GM18519 (cell line): ENCODE measurements at regions not wholly inside any gene's neighbourhood (a gene's known extent, or its start where the extent isn't known, plus 50 kb on each side); places are given as distances from the start of the nearest gene placed in this dataset.
"Not testable (repeated sequence)": the region's sequence is repeated elsewhere in the genome, so short reads cannot be mapped to it uniquely, and the experiment has no call there.

Source experiments
- ATAC-seq: cut with Tn5 transposase; IDR thresholded peaks from one replicate; pipeline ENCODE4 v1.9.1; 2021; ENCODE audit warnings: mild to moderate bottlenecking, moderate library complexity; ENCODE audit not compliant: unreplicated experiment, low FRiP score

DNA sequence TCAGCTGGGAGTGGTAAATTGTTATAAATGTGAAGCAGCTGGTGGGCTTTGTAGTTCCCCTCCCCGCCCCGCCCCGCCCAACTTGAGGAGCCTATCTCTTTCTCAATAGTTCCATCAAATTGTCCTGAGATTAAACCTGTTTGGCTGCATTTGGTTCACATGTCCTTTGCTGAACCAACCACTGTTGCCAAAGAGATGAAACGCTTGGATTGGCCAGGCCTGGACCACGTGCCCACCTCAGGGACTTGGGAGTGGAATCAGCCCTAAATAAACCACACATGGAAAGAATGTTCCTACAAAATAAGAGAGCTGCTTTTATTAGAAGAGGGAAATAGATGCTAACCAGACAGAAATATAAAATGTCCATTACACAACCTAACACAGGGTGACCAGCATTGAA lies 424.9 kb upstream of the KAZN start:
- no peak for ATAC-seq

DNA sequence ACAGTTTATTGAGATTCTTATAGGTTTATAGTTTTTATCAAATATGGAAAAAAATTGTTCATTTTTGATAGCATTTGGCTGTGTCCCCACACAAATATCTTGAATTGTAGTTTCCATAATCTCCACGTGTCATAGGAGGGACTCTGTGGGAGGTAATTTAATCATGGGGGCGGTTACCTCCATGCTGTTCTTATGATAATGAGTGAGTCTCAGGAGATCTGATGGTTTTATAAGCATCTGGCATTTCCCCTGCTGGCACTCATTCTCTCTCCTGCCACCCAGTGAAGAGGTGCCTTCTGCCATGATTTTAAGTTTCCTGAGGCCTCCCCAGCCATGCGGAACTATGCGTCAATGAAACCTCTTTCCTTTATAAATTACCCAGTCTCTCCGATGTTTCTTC lies 420.6 kb upstream of the KAZN start:
- ATAC-seq = not testable (repeated sequence)

DNA sequence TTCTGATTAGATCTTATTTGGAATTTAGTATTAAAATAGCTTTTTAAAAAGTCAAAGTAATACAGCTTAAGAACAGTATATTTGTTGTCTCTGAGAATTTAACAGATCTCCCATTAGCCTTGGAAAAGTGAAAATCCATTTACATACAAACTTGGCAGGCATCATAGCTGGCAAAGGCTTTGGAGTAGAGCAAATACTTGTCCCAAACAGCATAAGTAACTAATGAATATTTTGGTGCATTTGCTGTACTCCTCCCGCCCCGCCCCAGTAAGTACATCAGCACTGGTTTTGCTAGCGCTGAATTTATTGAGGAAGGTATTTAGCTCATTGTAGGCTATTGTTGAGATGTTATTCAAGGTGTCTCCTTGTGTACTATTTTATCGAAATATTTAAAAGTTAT lies 417.7 kb upstream of the KAZN start:
- ATAC-seq = no peak

DNA sequence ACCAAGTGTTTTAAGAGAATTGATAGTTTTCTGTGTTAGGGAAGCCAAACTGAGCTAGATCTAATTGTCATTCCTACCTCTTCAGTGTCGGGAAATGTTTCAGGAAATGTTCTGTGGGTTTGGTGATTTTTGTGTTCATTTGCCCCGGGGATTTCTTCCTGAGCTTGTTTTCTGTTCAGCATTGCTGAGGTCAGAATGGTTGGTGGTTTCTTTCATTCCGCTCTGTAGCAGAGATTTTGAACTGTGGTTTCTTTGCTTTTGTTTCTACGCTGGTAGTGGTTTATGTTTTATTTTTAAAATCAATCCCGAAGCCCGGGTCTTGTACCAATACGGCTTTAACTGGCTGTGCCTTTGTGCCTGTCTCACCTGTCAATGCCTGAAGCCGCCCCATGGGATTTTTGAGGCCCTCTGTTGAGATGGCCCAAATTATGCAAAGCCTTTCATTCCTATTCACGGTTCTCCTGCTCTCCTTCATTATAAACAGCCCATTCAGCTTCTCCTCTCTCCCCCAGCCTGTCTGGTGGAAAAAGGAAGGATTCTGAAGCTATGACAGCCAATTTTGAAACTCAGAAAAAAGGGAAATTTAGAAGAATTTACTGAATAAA lies 417.2 kb upstream of the KAZN start:
- ATAC-seq = no peak

DNA sequence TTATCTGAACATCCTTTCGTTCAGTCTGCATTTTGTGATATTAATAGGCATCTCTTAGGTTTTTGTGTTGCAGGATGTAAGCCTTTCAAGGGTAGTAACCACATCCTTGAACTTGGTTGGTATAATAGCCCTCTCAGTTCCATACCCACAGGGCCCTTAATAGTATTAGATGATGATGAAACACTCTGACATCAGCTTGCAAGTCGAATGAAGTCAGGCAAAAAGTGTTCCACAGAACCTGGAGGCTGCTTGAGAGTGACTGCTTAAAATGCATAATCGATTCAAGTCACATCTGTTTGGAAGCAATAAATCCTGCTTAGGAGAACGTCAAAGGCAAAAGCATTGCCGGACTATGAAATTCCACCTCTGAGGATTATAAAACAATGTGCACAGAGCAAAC lies 415.6 kb upstream of the KAZN start:
- ATAC-seq = no peak

DNA sequence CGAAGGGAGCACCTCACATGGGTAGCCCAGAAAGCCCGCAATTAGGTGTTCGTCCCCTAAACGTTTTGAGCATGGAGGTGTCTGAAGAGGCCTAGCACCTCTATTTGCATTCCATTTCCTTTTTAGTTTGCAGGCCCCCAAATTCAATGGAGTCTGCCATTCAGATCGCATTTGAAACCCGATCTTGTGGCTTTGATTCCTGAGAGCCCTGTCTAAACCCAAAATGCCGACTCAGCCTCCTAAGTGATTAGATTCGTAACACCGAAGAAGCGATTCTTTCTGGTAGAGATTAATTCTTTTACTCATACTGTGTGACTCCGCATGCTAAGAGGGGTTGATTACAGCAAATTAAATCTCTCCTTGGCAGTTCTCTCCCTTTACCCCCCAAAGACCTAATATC lies 415.2 kb upstream of the KAZN start:
- no peak for ATAC-seq

DNA sequence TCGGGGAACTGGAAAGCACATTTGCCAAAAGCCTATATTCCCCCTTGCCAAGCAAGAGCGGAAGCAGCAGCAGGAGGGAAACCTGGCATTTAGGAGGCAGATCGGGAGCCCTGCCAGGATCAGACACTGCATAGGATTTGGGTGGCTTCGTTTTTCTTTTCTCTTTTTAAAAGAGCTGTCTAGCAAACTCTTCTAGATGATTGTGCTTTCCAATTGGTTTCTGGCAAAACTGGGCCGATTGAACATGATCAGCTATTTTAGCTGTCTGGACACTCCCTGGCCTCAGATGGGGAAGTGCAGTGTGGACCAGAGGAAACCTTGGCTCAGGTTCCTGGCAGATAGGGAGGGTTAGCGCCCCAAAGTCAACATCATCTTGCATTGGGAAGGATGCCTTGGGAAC lies 414.0 kb upstream of the KAZN start:
- no peak for ATAC-seq

DNA sequence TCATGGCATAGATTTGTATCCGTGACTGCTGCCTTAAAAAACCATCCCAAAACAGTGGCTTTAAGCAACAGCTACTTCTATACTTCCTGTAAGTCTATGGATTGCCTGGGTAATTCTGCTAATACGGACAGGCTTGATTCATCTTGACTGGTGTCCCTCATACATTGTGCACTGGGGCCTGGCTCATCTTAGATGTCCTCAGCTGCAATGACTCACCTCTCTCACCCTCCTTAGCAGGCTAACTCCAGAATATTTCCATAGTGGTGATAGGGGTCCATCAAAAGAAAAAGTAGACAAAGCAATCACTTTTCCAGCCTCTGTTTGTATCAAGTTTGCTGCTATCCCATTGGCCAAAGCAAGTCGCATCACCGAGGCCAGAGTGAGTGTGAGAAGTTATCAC lies 409.1 kb upstream of the KAZN start:
- ATAC-seq = no peak

DNA sequence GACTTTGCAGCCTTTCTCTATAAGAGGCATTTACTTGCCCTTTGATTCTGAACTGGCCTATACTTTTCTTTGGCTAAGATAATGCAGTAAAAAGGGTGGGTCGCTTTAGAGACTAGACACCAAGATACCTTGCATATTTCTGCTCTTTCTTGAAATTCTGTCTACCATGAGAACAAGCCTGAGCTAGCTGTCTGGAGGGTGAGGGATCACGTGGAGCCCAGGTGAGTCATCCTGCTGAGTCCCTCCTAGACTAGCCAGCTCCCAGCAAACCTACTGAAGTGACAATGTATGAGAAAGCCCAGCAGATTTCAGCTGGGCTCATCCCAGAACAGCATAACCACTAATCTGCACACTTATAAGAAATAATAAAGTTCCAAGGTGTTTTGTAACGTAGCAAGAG lies 408.0 kb upstream of the KAZN start:
- ATAC-seq = no peak

DNA sequence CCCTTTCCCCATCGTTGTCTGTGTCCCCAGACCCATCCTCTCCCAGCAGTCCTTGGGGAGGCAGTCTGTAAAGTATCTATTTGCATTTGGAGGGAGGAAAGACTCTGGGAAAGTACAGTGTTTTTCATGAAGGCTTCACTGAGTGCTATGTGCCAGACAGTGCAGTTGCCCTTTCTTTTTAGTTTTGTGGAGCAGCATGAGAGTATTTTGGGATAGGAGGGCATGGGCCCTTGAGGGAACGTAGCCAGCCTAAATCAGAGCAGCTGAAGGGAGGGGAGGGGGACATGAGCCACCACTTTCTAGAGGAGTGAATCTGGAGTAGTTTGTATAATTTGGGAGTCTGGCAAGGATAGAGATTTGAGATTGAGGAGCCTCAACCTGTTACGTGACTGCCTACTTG lies 404.0 kb upstream of the KAZN start:
- ATAC-seq = no peak

DNA sequence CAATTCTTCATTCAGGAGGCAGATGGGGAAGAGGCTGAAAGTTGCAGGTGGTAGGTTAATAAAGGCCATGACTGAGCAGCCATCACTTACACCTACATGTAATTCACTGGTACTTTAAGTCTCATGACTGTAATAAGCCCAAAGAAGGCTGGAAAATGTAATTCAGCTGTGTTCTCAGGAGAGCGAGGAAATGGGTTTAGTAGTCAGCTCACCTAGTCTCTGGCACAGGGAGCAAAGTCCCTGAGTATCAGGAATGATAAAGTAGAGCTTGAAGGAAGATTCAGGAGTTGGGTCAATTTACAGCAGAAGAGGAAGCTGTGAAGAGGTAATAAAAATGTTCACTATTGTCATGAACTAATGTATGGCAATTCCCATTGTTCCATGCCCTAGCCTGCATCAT lies 393.4 kb upstream of the KAZN start:
- ATAC-seq = no peak

DNA sequence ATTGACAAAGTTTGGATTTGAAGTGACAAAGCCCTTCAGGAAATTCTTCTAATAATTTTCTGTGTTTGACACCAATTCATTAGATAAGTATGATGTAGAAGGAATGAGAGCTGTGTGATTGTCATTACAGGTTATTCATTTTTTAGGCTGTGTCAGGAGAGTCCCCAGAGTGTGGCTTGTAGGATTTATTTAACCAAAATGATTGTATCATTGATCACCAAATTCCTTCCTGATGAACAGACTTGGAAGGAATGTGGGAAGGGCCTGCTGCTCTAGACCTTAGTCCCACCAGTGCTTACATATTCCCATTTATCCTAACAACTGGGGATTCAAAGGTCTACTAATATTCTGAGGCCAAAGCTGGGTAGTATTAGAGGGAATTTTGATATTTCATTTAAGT lies 383.3 kb upstream of the KAZN start:
- no peak for ATAC-seq

DNA sequence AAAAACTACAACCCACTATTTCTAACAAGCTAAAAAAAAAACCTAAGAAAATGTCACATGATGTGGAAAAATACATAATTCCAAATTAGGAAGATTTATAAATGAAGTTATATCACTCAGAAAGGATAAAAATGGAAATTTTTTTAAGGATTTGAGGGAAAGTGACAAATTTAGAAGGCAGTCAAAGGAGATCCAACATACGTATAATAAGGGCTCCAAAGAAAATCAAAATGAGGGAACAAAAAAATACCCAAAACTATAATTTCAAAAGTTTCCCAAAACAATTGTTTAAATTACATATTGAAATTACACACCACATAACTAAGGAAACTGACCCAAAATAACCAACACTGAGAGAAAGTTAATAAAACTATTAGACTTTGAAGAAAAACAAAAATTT lies 381.1 kb upstream of the KAZN start:
- ATAC-seq = no peak

DNA sequence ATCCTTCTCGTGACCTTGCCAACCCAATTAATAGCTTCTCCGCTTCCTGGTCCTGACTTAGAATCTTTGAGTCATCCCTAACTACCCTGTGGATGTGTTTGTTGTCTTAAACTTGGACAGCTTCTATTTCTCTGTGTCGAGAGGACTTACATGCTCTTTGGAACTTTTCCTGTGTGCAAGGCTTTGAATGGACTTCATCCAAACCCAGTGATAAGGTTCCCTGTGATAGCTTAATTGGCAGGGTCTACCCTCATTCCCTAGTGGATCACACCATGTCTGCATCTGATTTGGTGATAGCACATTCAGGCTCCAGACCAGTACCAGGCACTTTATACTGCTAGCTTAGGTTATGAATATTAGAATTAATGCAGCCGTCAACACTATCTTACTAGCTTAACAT lies 378.2 kb upstream of the KAZN start:
- ATAC-seq = no peak

DNA sequence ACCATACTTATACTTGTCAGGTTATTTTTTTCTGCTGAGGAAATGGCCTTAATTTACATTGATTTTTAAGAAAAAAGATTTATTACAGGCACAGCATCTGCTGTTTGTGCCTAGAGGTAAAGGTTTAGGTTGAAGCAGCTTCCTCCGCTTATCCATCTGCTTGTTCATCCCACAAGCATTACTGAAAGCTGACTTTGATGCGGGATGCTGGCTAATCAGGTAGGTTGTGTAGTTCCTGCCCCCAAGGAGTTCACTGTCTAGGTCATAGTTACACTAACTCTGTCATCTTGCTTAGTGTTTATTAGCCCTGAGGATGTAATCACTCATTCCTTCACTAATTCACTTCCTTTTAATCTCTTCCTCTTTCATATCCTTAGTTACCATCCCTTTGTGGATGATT lies 377.7 kb upstream of the KAZN start:
- no peak for ATAC-seq

DNA sequence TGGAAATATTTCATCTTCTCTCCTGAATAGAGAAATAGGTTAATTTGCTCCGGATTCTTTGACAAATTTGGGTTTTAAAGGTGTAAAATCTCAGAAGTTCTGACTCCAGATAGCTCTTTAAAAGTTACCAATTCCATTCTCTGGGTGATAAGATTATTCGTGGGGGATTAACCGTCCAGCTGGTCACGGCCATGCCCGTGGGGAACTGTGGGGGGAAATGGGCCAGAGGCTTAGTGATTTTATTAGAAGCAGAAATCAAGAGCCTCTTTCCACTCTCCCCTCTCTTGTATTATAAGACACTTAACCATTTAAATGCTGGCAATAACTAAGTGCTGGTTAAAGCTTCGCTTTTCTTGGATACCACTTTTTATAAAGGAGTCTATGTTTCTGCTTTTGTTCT lies 376.4 kb upstream of the KAZN start:
- no peak for ATAC-seq

DNA sequence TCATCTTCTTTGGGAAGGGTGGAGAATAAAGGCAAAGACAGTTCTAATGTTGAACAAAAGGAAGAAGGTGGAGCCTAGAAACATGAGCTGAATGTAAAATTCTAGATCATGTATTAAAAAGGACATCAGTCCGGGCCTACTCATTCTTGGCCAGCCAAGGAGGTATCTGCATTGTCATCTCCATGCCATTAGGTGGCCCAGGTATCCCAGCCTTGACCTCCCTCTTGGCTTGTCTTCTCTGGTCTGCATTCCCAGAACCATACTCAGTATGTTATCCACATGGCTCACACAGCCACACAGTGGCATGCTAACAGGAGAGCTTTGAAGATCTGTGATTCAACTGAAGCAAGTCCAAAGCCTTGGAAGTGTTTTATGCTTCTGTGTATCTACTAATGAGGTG lies 369.8 kb upstream of the KAZN start:
- no peak for ATAC-seq

DNA sequence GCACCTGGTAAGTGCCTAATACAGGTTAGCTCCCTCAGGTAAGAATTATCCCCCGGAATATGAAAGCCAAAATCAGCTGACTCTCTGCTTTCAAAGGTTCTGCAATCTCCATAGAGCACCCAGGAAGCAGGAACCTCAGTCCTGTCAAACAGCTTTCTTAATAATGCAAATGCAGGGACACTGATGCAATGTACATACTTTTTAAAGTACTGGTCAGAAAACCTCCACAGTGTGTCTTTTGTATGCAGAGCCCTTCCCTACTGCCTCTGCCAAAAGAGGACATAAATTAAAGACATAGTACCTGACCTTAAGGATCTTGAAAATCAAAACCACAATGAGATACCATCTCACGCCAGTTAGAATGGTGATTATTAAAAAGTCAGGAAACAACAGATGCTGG lies 365.0 kb upstream of the KAZN start:
- no peak for ATAC-seq

DNA sequence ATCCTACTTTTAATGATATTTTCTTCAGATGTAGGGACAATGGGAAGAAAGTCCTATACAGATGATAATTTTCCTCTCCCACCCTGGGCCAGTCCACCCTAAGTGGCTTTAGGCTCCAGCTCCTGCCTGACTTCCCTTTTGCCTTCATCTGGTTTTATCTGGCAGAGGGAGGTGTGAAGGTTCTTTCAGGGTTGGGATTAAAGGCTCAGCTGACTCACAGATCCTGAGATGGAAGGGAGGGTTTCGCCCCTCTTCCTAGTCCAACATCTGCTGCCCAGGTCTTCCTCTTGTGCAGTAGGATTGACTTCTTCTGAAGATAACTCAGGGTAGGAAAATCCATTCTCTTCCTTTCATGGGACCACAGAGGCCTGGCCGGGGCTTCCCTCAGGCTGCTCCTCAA lies 362.4 kb upstream of the KAZN start:
- no peak for ATAC-seq

DNA sequence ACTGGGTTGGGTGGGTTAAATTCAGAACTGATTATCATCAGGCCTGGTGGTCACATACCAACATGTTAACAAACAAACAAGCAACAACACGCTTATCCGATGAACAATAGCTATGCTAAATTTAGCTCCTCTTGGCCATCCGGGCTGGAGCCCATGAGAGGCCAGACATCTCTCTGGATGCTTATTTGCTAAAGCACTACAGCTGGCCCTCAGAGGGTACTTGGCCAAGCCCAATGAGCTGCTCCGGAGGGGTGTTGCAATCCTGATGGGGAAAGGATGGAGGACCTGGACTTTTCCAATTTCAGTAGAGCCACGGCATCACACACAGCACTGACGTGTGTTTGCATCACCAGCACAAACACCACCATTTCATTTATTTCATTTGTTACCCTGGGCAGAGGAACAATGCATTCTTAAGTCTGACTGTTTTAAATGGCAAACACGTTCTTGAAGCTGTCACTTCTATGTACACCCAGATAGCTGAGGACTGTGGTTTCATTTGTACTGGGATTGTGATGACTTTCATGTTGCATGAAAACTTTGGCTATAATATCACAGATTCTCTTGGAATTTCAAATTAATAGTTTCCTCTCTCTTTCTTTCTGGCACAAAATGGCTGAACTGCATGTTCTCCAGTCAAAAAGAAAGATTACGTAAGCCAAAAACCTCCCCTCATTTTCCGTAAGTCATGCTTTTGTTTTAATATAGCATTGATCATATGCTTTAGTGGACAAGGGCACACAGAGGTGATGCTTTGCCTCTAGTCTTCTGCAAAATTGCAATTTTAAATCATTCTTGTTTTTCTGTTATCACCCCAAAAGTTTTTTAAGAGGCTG lies 359.8 kb upstream of the KAZN start:
- no peak for ATAC-seq

DNA sequence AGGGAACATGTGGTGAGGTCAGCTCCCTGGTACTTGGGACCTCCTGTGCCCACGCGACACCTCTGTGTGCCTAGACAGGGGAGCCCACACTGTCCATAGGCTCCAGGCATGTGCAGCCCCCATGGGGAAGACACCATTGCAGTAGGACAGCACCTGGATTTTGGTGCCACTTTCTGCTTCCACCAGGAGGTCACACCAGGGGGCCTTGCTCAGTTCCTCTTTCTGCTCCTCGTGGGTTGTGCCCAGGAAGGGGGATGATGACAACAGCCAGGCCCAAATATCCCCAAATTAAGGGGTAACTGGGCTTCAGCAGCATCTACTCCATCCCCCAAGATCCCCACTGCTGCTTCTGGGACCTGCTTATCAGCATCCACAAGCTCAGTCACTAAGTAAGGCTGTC lies 358.2 kb upstream of the KAZN start:
- ATAC-seq = no peak

DNA sequence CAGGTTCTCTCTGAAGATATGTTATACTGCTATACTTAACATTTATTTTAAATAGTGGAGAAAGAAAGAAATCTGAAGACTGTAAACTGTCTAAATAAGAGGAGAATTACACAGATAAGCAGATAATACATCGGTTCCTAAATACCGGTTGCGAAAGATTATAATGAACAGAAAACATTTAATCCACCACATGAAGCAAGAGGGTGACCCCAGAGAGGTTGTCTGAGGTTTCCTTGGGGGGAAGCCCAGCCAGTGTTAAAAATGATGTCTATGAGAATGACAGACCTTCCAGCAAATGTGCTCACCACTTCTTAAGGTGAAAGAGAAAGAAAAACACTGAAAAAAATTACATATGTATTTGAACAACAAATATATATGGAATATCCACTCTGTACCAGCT lies 356.4 kb upstream of the KAZN start:
- no peak for ATAC-seq

DNA sequence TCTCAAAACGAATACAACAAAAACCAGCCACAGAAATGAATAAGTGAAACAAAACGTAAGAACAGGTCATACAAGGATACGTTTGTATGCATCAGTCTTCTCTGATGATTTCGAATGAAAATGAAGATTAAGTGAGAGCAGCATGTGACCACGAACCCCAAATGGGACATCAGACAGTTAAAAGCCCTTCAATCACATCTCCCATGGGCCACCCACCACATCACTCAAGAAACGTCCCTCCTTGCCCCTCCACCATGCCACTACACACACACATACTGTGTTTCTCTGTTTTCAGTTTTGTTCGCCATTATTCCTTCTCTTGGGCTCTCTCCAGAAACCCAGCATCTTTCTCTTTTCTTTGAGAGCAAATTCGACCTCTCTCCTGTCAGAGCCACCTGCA lies 355.6 kb upstream of the KAZN start:
- ATAC-seq = no peak
